RWPE2 (cell line): ENCODE measurements at regions not wholly inside any gene's neighbourhood (a gene's known extent, or its start where the extent isn't known, plus 50 kb on each side); places are given as distances from the start of the nearest gene placed in this dataset.

ENCODE experiments used
- ATAC-seq: fragments of 200-7000 bp; cut with Tn5 transposase; 3 replicates; pipeline ENCODE4 v1.9.1; 2021; ENCODE audit warnings: low read depth
- DNase-seq: peaks from one replicate; pipeline ENCODE4 v3.0.0-alpha.2; 2020; ENCODE audit warnings: low spot score
- H3K27ac ChIP-seq: fragments of 450-650 bp; 2 replicates; pipeline ENCODE4 v1.5.1; 2017; ENCODE audit warnings: mild to moderate bottlenecking; ENCODE audit not compliant: poor library complexity, severe bottlenecking
- H3K27me3 ChIP-seq: fragments of 250-450 bp; sonication (Bioruptor Pico); 2 replicates; pipeline ENCODE4 v1.5.1; 2021; ENCODE audit warnings: mild to moderate bottlenecking, moderate library complexity; ENCODE audit not compliant: insufficient read depth, poor library complexity, severe bottlenecking
- H3K36me3 ChIP-seq: fragments of 250-450 bp; sonication (Bioruptor Pico); 2 replicates; pipeline ENCODE4 v1.5.1; 2020; ENCODE audit warnings: low read depth, mild to moderate bottlenecking, moderate library complexity
- H3K4me1 ChIP-seq: fragments of 250-450 bp; sonication (Bioruptor Pico); 2 replicates; pipeline ENCODE4 v1.5.1; 2021; ENCODE audit warnings: mild to moderate bottlenecking, moderate library complexity; ENCODE audit not compliant: insufficient read depth, poor library complexity, severe bottlenecking
- H3K4me3 ChIP-seq: fragments of 250-450 bp; sonication (Bioruptor Pico); 2 replicates; pipeline ENCODE4 v1.5.1; 2021; ENCODE audit warnings: mild to moderate bottlenecking, moderate library complexity; ENCODE audit not compliant: severe bottlenecking
- H3K9me3 ChIP-seq: fragments of 250-450 bp; sonication (Bioruptor Pico); 2 replicates; pipeline ENCODE4 v1.5.1; 2021; ENCODE audit warnings: mild to moderate bottlenecking, moderate library complexity; ENCODE audit not compliant: severe bottlenecking
- CTCF ChIP-seq: fragments of 450-650 bp; IDR thresholded peaks from one replicate; pipeline ENCODE4 v1.5.1; 2017; ENCODE audit warnings: mild to moderate bottlenecking, moderate library complexity; ENCODE audit not compliant: poor library complexity, severe bottlenecking

- H3K4me3 ChIP-seq, result no peak overlapping the region
- no peak for TF ChIP-seq CTCF
- H3K9me3 ChIP-seq, result no peaks in the 10 kb centered on the region
- ATAC-seq (no peak), DNase-seq (no peak)
- no peaks in the 10 kb centered on the region for H3K4me1 ChIP-seq
- H3K27ac ChIP-seq, result no peak overlapping the region
- no peaks in the 10 kb centered on the region for H3K27me3 ChIP-seq
- H3K36me3 ChIP-seq, result no peaks in the 10 kb centered on the region
Observed at GRCh38 chr2:8620611-8621382, 61.1 kb upstream of the ID2 start.

- H3K27me3 ChIP-seq, result no peaks in the 10 kb centered on the region
- TF ChIP-seq CTCF, result no peak
- no peak overlapping the region for H3K27ac ChIP-seq
- H3K4me3 ChIP-seq, result no peak overlapping the region
- DNase-seq, result no peak
- no peak for ATAC-seq
- H3K4me1 ChIP-seq, result no peaks in the 10 kb centered on the region
- no peaks in the 10 kb centered on the region for H3K36me3 ChIP-seq
- H3K9me3 ChIP-seq, result no peaks in the 10 kb centered on the region
Observed at GRCh38 chr2:8622199-8622911, 59.5 kb upstream of the ID2 start.

GRCh38 chr2:8622924-8623465 lies 58.9 kb upstream of the ID2 start:
- TF ChIP-seq CTCF, result no peak

DNA sequence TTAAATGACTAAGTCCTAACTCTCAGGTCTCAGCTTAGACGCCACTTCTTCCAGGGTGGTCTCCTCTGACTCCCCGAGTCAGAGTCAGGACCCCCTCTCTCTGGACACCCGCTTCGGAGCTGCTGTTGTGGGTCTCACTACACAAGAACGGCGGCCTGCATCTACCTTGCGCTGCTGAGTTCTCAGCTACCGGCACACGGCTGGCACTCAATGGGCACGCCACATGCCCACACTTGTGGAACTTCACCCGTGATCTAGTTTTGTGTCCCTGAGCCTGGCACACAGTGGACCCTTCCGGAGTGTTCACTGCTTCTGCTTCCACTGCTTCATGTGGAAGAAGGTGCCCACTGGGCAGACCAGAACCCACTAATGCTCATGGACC lies 58.3 kb upstream of the ID2 start:
- TF ChIP-seq CTCF, result no peak
- no peak for ATAC-seq
- Histone ChIP-seq H3K4me1 (no peaks in the 10 kb centered on the region), H3K36me3 (no peaks in the 10 kb centered on the region), H3K4me3 (no peak overlapping the region), H3K9me3 (no peaks in the 10 kb centered on the region), H3K27ac (no peak overlapping the region), H3K27me3 (no peaks in the 10 kb centered on the region)
- DNase-seq, result no peak

More at GRCh38 chr2:8622924-8623465, 58.9 kb upstream of the ID2 start:
- Histone ChIP-seq H3K27me3 (no peaks in the 10 kb centered on the region), H3K27ac (no peak overlapping the region), H3K4me1 (no peaks in the 10 kb centered on the region), H3K4me3 (no peak overlapping the region), H3K9me3 (no peaks in the 10 kb centered on the region), H3K36me3 (no peaks in the 10 kb centered on the region)
- ATAC-seq (no peak), DNase-seq (no peak)
